Activated naive CD4-positive, alpha-beta T cell treated with anti-CD3 and anti-CD28 coated beads, Interleukin-2, amount 50 U/mL, for 24 hours (primary cell): ENCODE measurements at regions not wholly inside any gene's neighbourhood (a gene's known extent, or its start where the extent isn't known, plus 50 kb on each side); places are given as distances from the start of the nearest gene placed in this dataset.

Experiments
- H3K27ac Mint-ChIP-seq: one replicate; pipeline ENCODE4 v1.8.0; 2021; ENCODE audit warnings: mild to moderate bottlenecking, mixed read lengths
- H3K27me3 Mint-ChIP-seq: one replicate; pipeline ENCODE4 v1.8.0; 2021; ENCODE audit warnings: mixed read lengths
- H3K36me3 Mint-ChIP-seq: one replicate; pipeline ENCODE4 v1.8.0; 2021; ENCODE audit warnings: mixed read lengths
- H3K4me1 Mint-ChIP-seq: one replicate; pipeline ENCODE4 v1.8.0; 2021; ENCODE audit warnings: mixed read lengths
- H3K4me3 Mint-ChIP-seq: one replicate; pipeline ENCODE4 v1.8.0; 2021; ENCODE audit warnings: mild to moderate bottlenecking, mixed read lengths
- H3K9me3 Mint-ChIP-seq: one replicate; pipeline ENCODE4 v1.8.0; 2021; ENCODE audit warnings: mixed read lengths

GRCh38 chr5:115469904-115470516 lies 74.6 kb downstream of the FEM1C start:
- Mint-ChIP-seq H3K4me1 (no peaks in the 10 kb centered on the region), H3K4me3 (no peak overlapping the region), H3K36me3 (no peaks in the 10 kb centered on the region), H3K27me3 (peaks cover 8% of the 10 kb centered on the region), H3K27ac (no peak overlapping the region), H3K9me3 (no peaks in the 10 kb centered on the region)

- Mint-ChIP-seq H3K4me3 (no peak overlapping the region), H3K9me3 (no peaks in the 10 kb centered on the region)
These were observed 76.9 kb downstream of the FEM1C start for GRCh38 chr5:115467628-115468027.

GRCh38 chr5:115465431-115465830 lies 79.1 kb downstream of the FEM1C start:
- Mint-ChIP-seq H3K4me1 (peaks cover 3% of the 10 kb centered on the region), H3K27me3 (peaks cover 13% of the 10 kb centered on the region), H3K36me3 (no peaks in the 10 kb centered on the region), H3K27ac (no peak overlapping the region), H3K4me3 (no peak overlapping the region), H3K9me3 (no peaks in the 10 kb centered on the region)

More at GRCh38 chr5:115467628-115468027, 76.9 kb downstream of the FEM1C start:
- Mint-ChIP-seq H3K27me3 (peaks cover 8% of the 10 kb centered on the region), H3K4me1 (no peaks in the 10 kb centered on the region), H3K36me3 (no peaks in the 10 kb centered on the region), H3K27ac (no peak overlapping the region)

GRCh38 chr5:115463983-115464382 lies 80.6 kb downstream of the FEM1C start:
- Mint-ChIP-seq H3K4me3 (no peak overlapping the region), H3K27me3 (peaks cover 13% of the 10 kb centered on the region), H3K36me3 (no peaks in the 10 kb centered on the region), H3K27ac (no peak overlapping the region), H3K4me1 (peaks cover 3% of the 10 kb centered on the region), H3K9me3 (no peaks in the 10 kb centered on the region)

- Mint-ChIP-seq H3K4me3 (no peak overlapping the region), H3K27ac (peak overlapping the region; percentile 12), H3K9me3 (no peaks in the 10 kb centered on the region), H3K36me3 (no peaks in the 10 kb centered on the region), H3K27me3 (peaks cover 9% of the 10 kb centered on the region), H3K4me1 (peaks cover 3% of the 10 kb centered on the region)
These were observed 82.9 kb downstream of the FEM1C start for GRCh38 chr5:115461506-115462290.

DNA sequence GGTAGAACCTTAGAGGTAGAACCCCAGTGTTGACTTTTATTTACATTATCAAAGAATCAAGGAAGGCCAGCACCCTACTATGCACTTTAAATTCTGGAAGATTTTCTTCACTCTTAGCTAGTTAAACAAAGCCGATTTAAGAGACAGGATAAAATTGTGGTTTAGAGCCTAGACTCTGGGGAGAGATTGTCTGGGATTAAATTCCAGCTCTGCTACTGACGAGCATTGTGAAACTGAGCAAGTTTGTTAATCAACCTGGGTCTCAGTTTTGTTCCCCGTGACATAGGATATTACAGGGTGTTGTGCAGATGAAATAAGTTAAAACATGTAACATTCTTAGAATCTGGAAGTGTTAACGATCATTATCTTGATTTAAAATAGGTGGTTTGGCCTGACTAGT lies 83.5 kb downstream of the FEM1C start:
- Mint-ChIP-seq H3K36me3 (no peaks in the 10 kb centered on the region), H3K9me3 (no peaks in the 10 kb centered on the region), H3K4me1 (peaks cover 3% of the 10 kb centered on the region), H3K27me3 (peaks cover 9% of the 10 kb centered on the region), H3K4me3 (no peak overlapping the region), H3K27ac (peak overlapping the region; percentile 12)

GRCh38 chr5:115460472-115460871 lies 84.1 kb downstream of the FEM1C start:
- Mint-ChIP-seq H3K36me3 (no peaks in the 10 kb centered on the region), H3K27me3 (peaks cover 9% of the 10 kb centered on the region), H3K4me3 (no peak overlapping the region), H3K27ac (no peak overlapping the region), H3K4me1 (peaks cover 3% of the 10 kb centered on the region), H3K9me3 (no peaks in the 10 kb centered on the region)

DNA sequence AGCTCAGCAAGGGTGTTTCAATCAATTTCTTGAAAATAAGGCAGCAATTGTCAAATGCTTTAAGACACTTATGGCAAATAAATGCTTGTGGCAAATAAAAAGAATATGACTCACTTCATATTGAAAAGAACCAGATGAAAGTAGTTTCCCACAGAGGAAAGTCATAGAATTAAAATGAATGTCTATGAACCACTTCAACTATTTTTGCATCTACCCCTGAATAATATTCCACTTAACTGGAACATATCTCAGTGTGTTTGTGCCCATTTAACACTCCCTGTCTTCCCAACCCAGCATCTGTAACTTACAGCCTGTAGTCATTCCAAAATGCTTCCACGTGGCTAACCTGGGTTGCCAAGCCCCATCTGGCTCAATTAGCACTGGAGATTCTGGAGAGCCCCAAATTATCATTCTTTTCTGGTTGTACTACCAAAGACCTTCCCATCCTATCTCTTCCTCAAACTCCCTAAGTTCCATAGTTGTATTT lies 84.7 kb downstream of the FEM1C start:
- Mint-ChIP-seq H3K4me1 (peaks cover 3% of the 10 kb centered on the region), H3K27me3 (peaks cover 8% of the 10 kb centered on the region), H3K4me3 (no peak overlapping the region)

GRCh38 chr5:115458416-115458815 lies 86.2 kb downstream of the FEM1C start:
- no peak overlapping the region for H3K4me3 Mint-ChIP-seq
- no peaks in the 10 kb centered on the region for H3K36me3 Mint-ChIP-seq
- peaks cover 3% of the 10 kb centered on the region for H3K4me1 Mint-ChIP-seq
- H3K9me3 Mint-ChIP-seq, result no peaks in the 10 kb centered on the region
- H3K27me3 Mint-ChIP-seq, result peaks cover 7% of the 10 kb centered on the region
- no peak overlapping the region for H3K27ac Mint-ChIP-seq

More for the DNA sequence above, 84.7 kb downstream of the FEM1C start:
- H3K9me3 Mint-ChIP-seq, result no peaks in the 10 kb centered on the region
- H3K27ac Mint-ChIP-seq, result no peak overlapping the region
- H3K36me3 Mint-ChIP-seq, result no peaks in the 10 kb centered on the region

GRCh38 chr5:115458003-115458409 lies 86.6 kb downstream of the FEM1C start:
- Mint-ChIP-seq H3K9me3 (no peaks in the 10 kb centered on the region), H3K27ac (no peak overlapping the region), H3K4me3 (no peak overlapping the region), H3K4me1 (peaks cover 3% of the 10 kb centered on the region), H3K27me3 (peaks cover 7% of the 10 kb centered on the region), H3K36me3 (no peaks in the 10 kb centered on the region)

DNA sequence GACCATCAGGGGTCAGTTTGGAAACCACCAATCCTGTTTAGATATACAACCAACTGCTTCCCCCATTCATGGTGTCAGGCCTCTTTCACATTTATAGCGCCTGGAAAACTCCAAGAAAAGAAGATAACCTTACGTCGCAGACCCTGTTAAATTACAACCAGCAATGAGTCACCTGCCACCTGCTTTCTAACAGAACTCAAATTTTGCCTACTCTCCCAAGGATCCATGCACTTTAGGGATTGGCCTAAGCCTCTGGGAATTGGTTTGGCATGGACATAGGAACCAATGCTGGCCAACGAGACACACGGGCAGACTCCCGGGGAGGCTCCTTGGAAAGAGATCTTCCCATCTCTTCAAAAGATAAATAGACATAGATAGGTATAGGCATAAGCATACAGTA lies 87.0 kb downstream of the FEM1C start:
- peaks cover 3% of the 10 kb centered on the region for H3K4me1 Mint-ChIP-seq
- H3K36me3 Mint-ChIP-seq, result no peaks in the 10 kb centered on the region
- no peaks in the 10 kb centered on the region for H3K9me3 Mint-ChIP-seq
- H3K27ac Mint-ChIP-seq, result no peak overlapping the region
- H3K4me3 Mint-ChIP-seq, result no peak overlapping the region
- peaks cover 7% of the 10 kb centered on the region for H3K27me3 Mint-ChIP-seq

DNA sequence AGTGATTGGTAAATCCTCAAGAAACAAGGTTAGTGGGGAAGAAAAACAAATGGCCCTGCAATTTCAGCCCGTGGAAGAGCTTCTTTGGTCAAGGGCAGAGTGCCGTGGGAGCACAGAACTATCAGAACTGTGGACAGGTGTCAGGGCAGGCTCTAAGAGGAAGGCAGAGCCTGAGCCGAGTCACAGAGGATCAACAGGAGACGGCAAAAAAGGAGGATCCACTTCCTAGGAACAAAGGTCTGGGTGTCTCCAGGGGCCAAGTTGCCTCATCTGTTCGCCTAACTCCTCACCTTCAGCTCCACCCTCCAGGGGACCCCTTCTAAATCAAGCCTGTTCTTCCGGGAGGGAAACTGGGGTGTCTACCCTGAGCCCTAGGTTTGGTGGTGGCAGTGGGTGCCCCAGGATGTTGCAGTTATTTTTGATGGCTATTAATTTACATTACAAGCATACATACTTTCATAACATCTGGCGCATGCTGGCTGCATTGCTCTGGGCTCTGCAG lies 88.0 kb downstream of the FEM1C start:
- no peaks in the 10 kb centered on the region for H3K9me3 Mint-ChIP-seq
- H3K4me1 Mint-ChIP-seq, result no peaks in the 10 kb centered on the region
- H3K4me3 Mint-ChIP-seq, result no peak overlapping the region
- H3K27me3 Mint-ChIP-seq, result peaks cover 4% of the 10 kb centered on the region
- no peak overlapping the region for H3K27ac Mint-ChIP-seq
- H3K36me3 Mint-ChIP-seq, result no peaks in the 10 kb centered on the region

GRCh38 chr5:115456056-115456455 lies 88.5 kb downstream of the FEM1C start:
- no peak overlapping the region for H3K27ac Mint-ChIP-seq
- H3K4me3 Mint-ChIP-seq, result no peak overlapping the region
- H3K36me3 Mint-ChIP-seq, result no peaks in the 10 kb centered on the region
- peaks cover 1% of the 10 kb centered on the region for H3K27me3 Mint-ChIP-seq
- no peaks in the 10 kb centered on the region for H3K9me3 Mint-ChIP-seq
- H3K4me1 Mint-ChIP-seq, result no peaks in the 10 kb centered on the region

DNA sequence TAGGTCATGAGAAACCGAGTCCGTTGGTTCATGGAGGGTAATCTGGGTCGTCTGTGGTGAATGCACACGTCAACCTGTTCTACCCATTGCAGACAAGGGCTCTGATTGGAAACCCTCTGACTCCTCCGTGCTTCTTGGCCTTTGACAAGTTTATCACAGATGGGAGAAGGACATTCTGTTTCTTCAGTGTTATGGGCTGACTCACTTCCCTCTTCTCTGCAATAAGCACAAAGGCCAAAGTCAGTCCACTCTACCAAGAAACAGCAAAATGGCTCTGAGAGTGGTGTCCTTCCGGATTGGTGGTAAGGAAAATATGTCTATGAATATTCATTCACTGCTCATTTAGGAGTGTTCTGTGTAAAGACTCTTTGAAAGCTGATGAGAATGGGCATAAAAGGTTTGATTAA lies 89.3 kb downstream of the FEM1C start:
- no peaks in the 10 kb centered on the region for H3K4me1 Mint-ChIP-seq

GRCh38 chr5:115453391-115454095 lies 91.0 kb downstream of the FEM1C start:
- Mint-ChIP-seq H3K36me3 (no peaks in the 10 kb centered on the region), H3K9me3 (no peaks in the 10 kb centered on the region), H3K27ac (no peak overlapping the region), H3K27me3 (peaks cover 1% of the 10 kb centered on the region), H3K4me3 (no peak overlapping the region), H3K4me1 (no peaks in the 10 kb centered on the region)

More for the DNA sequence above, 89.3 kb downstream of the FEM1C start:
- Mint-ChIP-seq H3K9me3 (no peaks in the 10 kb centered on the region), H3K27me3 (peaks cover 1% of the 10 kb centered on the region), H3K4me3 (no peak overlapping the region), H3K27ac (no peak overlapping the region), H3K36me3 (no peaks in the 10 kb centered on the region)
